Hematopoietic multipotent progenitor cell treated with erythropoietin and hydrocortisone succinate and interleukin-3 and kit ligand, for 4 days (in vitro differentiated cells): ENCODE measurements at regions not wholly inside any gene's neighbourhood (a gene's known extent, or its start where the extent isn't known, plus 50 kb on each side); places are given as distances from the start of the nearest gene placed in this dataset.

Source experiments
- DNase-seq: peaks from one replicate; pipeline ENCODE4 v3.0.0-alpha.2; 2015

DNA sequence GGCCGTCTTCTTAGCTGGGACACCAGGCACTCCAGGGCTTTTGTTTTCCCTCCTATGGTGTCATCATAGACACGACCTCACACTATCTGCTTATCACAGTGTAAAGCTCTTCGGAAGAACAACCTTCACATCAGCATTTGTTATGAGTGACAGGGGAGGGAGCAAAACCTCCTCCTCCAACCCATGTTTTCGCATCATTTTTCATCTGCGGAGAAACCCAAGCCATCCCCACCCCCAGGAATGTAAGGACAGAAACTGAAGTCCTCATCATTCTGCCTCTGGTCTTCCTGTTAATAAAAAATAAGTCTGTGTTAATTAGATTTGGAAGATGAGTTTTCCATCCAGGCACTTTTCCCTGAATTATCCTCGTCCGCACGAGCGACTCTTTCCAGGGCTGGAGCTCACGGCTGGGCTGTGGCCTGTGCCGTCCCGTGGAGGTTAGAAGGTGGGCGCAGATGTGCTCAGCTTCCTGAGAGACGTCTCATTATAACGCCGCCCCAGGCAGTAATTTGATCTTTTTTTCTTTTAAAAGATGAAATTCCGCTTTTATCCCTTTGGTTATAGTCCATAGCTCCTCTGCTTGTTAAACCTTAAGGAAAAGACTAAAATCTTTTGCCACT, 101.6 kb upstream of the TMEM18 start:
- DNase-seq = no peak

DNA sequence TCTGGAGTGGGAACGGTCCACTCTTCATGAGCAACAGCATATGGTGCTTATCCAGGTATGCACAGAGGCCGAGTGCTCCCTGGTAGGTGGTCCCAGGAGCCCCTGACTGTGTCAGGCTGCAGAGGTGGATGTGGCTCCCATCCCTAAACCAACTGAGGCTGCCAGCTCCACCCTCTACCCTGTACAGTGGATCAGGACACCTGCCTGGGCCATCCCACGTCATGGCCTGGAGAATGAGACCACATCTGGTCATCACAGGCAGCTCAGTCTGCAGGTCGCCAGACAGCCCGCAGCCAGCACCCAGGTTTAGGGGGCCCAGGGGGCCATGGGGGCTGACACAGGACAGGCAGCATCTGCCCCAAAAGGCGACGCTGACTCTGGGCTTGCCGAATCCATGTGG, 100.3 kb upstream of the TMEM18 start:
- no peak for DNase-seq

- DNase-seq = no peak
These were observed 99.8 kb upstream of the TMEM18 start for GRCh38 chr2:777051-777450.

DNA sequence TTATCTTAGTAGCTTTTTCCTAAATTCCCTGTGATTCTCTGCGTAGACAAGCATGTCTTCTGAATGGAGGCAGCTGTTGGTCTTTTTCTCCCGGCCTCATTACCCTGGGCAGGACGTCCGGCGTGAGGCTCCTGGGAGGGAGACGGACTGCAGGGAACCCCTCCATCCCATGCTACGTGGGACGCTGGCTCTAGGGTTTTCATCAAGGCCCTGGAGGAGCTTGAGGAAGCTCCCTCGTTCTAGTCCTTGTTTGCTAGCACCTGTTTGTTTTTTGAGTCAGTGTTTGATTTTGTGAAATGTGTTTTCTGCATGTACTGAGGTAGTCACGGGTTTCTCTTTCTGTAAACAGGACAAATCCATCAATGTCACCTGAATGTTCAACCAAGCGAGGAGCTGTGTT, 99.3 kb upstream of the TMEM18 start:
- no peak for DNase-seq

- DNase-seq = no peak
These were observed 98.8 kb upstream of the TMEM18 start for GRCh38 chr2:776038-776437.

DNA sequence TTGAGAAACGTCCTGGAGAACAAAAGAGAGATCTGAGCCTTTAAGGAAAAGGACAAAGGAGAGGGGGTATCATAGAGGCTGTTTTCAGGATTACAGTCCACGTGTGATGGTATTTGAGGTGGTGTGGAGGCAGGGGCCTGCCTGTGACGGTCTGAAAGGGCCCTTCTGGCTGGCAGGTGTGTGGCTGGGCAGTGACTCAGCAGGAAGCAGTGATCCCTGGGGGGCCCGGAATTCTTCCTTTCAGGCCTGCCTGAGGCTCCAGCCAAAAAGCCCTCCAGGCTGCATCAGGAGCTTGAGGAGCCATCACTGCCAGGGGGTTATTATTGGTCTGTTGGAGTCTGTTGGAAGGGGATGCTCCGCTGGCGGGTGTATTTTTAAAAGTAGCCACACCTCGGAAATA, 97.2 kb upstream of the TMEM18 start:
- no peak for DNase-seq

DNA sequence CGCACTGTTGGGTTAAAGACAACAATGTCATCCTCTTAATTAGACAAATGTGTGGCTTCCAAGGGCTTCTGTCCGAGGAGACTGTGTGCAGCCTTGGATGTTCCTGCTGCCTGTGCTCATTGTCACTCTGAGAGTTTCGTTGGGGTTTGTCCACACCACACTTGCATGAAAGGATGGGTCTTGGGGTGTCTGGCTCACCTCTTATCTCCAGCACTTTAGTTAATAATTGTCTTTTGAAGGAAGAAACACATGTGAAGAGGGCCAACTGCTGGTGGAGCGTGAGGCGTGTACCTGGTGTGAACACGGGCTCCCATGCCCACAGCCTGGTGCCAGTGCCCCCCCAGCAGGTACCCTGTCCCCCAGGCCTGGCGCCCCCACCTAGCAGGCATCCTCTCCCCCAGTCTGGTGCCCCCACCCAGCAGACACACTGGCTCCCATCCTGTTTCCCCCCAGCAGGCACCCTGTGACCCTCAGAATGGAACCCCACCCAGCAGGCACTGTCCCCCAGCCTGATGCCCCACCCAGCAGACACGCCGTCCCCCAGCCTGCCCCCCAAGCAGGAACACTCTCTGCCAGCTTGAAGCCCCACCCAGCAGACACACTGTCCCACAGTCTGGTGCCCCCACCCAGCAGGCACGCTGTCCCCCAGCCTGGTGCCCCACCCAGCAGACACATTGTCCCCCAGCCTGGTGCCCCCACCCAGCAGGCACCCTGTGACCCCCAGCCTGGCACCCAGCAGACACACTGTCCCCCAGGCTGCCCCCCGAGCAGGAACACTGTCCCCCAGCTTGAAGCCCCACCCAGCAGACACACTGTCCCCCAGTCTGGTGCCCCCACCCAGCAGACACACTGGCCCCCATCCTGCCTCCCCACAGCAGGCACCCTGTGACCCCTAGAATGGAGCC, 96.3 kb upstream of the TMEM18 start:
- DNase-seq = no peak

DNA sequence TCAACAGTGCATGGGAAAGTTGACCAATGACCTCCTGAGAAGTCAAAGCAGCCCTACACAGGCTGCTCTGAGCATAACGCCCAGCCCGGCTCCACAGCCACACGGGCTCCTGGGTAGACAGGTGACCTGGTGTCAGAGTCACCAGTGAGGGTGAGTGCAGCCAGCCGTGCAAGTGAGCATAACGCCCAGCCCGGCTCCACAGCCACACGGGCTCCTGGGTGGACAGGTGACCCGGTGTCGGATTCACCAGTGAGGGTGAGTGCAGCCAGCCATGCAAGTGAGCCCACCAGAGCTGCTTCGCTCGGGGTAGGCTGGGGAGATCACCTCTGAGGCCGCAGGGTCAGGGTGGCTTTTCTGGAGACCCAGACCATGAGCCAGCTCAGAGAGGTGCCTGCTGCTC, 94.3 kb upstream of the TMEM18 start:
- DNase-seq = no peak

- DNase-seq = no peak
These were observed 93.6 kb upstream of the TMEM18 start for GRCh38 chr2:770776-771175.

DNA sequence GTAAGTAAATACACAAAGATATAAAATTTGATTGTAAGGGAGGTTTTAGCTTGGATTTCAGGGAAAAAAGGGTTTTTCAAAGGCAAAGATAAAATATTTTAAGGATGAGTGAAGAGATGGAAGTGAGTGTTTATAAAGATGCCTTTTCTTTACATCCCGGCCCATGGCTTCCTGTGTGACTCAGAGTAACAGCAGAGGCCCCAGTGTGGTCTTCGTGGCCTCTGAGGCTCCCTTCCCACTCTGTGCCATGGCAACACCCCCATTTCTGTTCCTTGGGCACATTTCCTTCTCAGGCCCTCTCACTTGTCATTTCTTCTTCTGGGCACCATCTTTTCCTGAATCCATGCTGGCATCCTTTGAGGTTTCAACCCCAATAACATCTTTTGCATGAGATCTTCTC, 92.6 kb upstream of the TMEM18 start:
- no peak for DNase-seq

GRCh38 chr2:768451-768850, 91.2 kb upstream of the TMEM18 start:
- no peak for DNase-seq

DNA sequence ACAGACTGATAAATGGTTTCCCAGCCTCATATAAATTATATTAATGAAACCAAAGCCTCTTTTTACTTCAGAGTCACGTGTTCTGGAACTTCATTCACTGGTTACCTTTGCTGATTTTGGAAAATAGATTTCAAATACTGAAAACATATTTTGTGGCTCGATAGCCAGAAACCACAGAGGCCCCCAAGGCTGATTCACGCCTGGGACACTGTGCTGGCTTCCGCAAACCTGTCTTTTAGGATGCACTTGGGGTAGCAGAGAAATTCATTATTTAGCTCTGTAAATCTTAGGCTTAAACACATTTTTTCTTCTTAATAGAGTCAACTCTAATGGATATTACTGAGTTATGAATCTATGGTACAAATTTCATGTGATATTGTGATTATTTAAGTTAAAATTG, 90.7 kb upstream of the TMEM18 start:
- no peak for DNase-seq

- peak; percentile 2 for DNase-seq
These were observed 90.2 kb upstream of the TMEM18 start for GRCh38 chr2:767440-767839.

GRCh38 chr2:766255-766654, 89.0 kb upstream of the TMEM18 start:
- no peak for DNase-seq

DNA sequence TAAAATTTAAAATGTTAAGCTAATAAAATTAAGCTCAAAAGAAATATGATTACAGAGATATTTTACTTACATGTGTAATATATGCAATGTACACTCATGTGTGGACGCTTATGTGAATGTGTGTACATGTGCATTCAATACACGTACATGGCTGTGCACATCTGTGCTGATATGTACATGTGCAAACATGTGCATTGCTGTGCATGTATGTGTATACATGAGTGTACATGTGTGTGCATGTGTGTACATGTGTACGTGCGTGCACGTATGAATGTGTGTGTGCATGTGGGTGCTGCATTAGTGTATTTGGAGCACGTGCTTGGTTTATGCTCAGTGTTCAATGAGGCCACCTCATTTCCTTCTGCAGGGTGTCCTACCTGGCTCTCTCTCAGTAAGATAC, 88.2 kb upstream of the TMEM18 start:
- no peak for DNase-seq

GRCh38 chr2:763766-764525, 86.7 kb upstream of the TMEM18 start:
- no peak for DNase-seq

GRCh38 chr2:762646-763045, 85.4 kb upstream of the TMEM18 start:
- DNase-seq = no peak

- DNase-seq = no peak
These were observed 84.2 kb upstream of the TMEM18 start for GRCh38 chr2:761384-761783.

- no peak for DNase-seq
These were observed 82.8 kb upstream of the TMEM18 start for GRCh38 chr2:760001-760400.

DNA sequence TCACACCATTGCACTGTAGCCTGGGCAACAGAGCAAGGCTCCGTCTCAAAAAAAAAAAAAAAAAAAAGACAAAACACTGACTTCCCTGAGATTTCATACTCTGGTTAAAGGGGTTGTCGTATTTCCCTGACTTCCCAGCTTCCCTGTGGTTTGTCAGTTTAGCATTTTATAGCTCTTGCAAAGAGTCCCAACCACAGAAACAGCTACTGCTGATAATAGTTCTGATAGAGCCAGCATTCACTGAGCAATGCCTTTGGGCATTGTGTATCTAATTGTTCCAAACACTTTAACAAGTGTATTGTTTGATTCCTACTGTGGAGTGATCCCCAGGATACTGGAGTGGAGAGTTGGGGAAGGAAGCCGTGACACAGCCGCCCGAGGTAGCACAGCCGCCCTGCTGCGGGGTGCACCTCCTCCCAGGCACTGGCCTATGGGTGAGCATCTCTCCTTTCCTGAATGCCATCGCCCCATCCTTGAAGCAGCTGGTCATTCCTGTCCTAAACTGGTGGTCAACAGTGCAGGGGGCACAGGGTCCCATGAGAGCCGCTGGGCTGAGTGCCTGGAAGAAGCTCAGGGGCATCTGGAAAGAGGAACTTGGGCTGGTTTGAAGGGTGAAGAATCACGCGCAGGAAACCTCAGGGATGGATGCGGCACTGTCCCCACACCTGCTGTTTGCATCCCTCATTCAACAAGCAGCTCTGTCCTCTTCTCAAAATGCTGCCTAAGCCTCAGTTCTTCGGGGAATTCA, 81.0 kb upstream of the TMEM18 start:
- no peak for DNase-seq

DNA sequence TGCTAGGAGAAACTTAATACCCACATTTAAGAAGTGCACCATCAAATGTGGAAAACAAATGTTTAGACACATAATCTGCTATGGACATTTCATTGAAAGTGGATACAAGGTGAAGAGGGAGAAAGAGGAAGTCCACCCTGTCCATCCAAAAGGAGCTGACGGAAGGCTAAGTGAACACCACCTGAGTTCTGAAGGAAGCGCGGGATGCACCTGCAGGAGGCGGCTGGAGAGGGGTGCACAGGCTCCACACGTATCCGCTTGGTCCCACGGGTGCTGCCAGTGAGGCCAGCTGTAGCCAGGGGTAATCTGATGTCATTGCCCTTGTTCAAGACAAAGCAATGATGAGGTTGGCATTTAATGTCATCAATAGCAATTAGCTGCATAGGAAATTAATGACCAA, 75.9 kb upstream of the TMEM18 start:
- no peak for DNase-seq

GRCh38 chr2:751474-751873, 74.3 kb upstream of the TMEM18 start:
- no peak for DNase-seq

GRCh38 chr2:750628-751027, 73.4 kb upstream of the TMEM18 start:
- DNase-seq = no peak
